ENCODE measurements at regions not wholly inside any gene's neighbourhood (a gene's known extent, or its start where the extent isn't known, plus 50 kb on each side); places are given as distances from the start of the nearest gene placed in this dataset.

DNA sequence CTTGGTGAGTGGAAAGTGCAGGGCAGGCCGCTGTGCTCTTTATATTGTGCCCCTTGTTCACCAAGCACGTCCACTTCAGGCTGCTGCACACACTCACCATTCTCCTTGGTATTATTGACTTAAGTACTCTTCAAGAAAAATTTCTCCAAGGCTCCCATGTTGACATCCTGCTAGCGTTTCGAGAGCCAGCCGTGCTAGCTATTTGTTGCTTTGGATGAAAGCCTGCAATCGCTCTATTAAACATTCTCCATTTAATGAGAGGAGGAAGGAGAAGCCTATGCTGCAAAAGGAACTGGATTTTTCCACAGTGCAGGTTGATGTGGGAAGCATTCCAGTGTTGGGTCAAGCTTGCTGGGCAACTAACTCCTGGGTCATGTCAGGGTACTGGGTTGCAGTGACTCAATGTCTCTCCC is 113.5 kb downstream of the CD83 start:
- TF ChIP-seq, protein P1, sequence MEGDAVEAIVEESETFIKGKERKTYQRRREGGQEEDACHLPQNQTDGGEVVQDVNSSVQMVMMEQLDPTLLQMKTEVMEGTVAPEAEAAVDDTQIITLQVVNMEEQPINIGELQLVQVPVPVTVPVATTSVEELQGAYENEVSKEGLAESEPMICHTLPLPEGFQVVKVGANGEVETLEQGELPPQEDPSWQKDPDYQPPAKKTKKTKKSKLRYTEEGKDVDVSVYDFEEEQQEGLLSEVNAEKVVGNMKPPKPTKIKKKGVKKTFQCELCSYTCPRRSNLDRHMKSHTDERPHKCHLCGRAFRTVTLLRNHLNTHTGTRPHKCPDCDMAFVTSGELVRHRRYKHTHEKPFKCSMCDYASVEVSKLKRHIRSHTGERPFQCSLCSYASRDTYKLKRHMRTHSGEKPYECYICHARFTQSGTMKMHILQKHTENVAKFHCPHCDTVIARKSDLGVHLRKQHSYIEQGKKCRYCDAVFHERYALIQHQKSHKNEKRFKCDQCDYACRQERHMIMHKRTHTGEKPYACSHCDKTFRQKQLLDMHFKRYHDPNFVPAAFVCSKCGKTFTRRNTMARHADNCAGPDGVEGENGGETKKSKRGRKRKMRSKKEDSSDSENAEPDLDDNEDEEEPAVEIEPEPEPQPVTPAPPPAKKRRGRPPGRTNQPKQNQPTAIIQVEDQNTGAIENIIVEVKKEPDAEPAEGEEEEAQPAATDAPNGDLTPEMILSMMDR (conservative IDR thresholded peaks at IDR 0.05): no peak
- TF ChIP-seq EZH2 (IDR thresholded peaks at IDR 0.05; ENCODE audit: low read depth): no peak
